GM10266 (cell line): ENCODE measurements at regions not wholly inside any gene's neighbourhood (a gene's known extent, or its start where the extent isn't known, plus 50 kb on each side); places are given as distances from the start of the nearest gene placed in this dataset.

Source experiments
- DNase-seq: peaks from one replicate; pipeline ENCODE4 v3.0.0; 2012; ENCODE audit errors: extremely low spot score
- TF ChIP-seq, protein P1 (sequence below): IDR thresholded peaks from 2 replicates; pipeline ENCODE4 v1.5.1; 2012; ENCODE audit warnings: mild to moderate bottlenecking, low read depth; ENCODE audit not compliant: control insufficient read depth, insufficient read depth; ENCODE audit errors: missing control alignments

DNA sequence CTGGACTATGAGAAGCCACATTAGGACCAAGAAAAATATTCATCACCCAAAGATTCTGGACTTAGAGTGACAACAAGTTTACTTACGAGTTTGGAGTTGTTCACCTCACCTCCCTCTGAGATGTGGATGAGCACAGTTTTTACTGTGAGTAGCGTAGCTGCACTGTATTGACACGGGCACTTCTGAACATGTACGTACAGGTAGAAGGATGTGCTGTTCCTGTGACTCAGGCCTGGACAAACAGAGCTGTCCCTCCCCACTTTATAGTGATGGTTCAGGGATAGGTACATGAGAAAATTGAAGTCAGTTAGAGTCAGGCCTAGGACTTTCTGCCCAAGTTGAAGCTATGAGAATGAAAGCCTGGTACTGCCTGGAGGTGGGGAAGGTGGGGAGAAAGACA, 80.9 kb upstream of the DYNC1I1 start:
- DNase-seq = no peak
- TF ChIP-seq, protein P1, sequence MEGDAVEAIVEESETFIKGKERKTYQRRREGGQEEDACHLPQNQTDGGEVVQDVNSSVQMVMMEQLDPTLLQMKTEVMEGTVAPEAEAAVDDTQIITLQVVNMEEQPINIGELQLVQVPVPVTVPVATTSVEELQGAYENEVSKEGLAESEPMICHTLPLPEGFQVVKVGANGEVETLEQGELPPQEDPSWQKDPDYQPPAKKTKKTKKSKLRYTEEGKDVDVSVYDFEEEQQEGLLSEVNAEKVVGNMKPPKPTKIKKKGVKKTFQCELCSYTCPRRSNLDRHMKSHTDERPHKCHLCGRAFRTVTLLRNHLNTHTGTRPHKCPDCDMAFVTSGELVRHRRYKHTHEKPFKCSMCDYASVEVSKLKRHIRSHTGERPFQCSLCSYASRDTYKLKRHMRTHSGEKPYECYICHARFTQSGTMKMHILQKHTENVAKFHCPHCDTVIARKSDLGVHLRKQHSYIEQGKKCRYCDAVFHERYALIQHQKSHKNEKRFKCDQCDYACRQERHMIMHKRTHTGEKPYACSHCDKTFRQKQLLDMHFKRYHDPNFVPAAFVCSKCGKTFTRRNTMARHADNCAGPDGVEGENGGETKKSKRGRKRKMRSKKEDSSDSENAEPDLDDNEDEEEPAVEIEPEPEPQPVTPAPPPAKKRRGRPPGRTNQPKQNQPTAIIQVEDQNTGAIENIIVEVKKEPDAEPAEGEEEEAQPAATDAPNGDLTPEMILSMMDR = no peak

DNA sequence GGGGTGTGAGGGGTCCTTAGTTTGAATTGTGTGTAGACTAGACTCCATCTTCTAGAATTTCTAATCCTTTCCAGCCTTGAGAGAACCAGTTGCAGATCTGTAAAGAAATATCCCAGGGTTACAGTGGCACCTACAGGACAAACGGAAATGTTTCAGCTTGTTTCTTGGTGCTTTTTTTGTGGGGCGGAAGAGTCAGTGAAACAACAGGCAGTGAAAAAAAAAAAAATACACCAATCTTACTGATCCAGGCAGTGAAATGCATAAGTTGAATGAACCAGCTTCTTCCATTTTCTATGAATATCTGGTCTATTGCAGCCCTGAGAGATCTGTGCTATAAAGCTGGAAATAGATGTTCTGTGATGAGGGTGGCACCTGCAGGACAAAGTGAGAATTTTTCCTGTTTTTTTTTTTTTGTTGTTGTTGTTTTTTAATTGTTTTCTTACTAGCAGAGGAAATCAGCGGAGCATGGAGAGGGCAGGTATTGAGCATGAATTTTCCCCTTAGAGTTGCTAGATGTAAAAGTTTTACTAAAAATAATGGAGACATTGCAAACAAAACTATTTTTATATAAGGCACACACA, 81.9 kb upstream of the DYNC1I1 start:
- TF ChIP-seq, protein P1 = peak; percentile 41
- peak; percentile 13 for DNase-seq

DNA sequence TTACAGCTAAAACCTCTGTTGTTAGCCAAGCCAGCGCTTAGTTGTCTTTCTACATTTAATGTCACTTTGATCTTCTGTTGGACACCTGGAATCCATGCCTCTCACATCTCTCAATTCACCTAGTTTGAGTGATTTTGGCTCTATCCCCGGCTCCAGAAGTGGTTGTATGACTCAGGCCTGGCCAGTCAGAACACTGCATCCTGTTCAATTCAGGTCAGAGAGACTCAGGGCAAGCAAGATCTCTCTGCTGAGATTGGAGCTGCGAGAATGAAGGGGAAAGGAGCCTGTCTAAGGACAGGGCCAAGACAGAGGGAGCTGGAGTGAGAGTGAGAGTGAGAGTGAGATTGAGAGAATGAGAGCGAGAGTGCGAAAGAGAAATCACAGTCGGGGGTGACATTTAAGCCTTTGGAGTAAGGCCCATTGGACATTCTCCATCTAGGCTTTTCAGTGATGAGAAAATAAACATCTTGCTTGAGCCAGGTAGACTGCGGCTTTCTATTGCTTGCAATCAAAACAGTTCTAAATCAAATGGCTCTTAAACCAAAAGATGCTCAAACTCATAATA, 83.3 kb upstream of the DYNC1I1 start:
- DNase-seq = no peak
- TF ChIP-seq, protein P1 = no peak

DNA sequence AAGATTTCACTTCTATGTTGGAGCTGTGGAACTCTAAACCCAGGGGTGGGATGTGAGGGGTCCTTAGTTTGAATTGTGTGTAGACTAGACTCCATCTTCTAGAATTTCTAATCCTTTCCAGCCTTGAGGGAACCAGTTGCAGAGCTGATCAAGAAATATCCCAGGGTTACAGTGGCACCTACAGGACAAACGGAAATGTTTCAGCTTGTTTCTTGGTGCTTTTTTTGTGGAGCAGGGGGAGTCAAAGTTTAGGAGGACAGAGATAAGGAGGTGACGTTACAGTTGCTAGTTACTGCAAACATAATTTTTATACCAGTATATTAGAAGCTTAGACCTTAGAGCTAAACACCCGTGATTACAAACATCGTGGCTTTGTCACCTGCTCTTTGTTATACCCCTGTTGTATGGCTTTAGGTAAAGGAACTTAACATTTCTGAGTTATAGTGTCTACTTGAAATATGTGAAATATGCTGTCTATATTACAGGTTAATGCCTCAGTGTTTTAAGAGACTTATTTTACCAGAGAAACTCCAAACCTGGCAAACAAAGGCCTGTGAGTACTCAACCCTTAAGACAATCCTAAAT, 84.5 kb upstream of the DYNC1I1 start:
- DNase-seq = no peak
- TF ChIP-seq, protein P1 = peak; percentile 44

DNA sequence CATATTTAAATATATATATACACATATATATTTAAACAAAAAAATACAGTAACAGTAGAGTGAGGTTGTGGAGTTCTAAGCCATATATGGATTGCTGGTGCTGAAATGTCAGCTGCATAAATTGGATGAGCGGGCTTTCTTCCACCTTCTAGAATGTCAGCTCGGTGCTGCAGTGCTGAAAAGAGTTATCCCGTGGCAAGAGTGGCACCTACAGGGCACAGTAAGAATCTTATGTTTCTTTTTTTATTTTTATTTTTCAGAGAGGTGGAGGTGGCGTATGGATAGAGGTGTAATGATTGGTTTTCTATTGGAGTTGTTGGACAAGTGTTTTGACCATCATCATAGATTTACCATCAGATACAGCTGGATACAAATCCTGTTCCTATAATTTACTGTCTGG, 86.2 kb upstream of the DYNC1I1 start:
- no peak for DNase-seq
- TF ChIP-seq, protein P1 = peak; percentile 23

DNA sequence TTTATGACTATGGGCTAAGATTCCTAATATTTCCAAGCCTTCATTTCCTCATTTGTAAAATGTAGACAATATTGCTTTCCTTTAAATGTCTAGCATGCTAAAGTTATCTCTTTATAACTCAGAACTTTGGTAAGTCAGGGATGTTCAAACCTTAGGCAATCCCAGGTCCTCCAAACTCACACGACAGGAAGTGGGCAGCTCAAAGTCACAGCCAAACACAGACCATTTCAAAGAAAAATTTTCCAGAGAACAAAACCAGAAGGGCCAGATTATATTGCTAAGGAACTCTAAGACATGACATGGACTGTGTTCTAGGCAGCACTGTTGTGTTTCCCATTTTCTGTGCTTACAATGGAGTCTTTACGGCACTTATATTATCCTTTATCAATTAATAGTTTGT, 87.8 kb upstream of the DYNC1I1 start:
- TF ChIP-seq, protein P1 = no peak
- DNase-seq = no peak

DNA sequence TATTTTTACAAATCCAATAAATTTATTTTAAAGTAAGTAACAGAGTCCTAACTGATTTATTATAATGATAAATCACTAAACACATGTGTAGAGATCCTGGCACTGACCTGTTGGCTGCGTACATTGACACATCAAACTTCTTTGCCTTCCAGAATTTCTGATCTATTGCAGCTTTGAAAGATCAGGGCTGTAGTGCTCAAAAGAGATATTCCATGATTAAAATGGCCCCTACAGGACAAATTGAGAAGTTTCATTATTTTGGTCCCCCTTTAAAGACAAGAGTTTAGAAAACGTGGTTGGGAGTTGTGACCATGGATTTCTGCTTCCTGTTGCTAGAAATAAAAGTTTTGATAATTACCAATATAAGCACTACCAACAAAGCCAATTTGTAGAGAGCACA, 87.7 kb upstream of the PDK4 start:
- DNase-seq = no peak
- TF ChIP-seq, protein P1 = peak; percentile 25
